NCI-H1930 (cell line): ENCODE measurements at regions not wholly inside any gene's neighbourhood (a gene's known extent, or its start where the extent isn't known, plus 50 kb on each side); places are given as distances from the start of the nearest gene placed in this dataset.
A peak's percentile ranks its signal among the peaks of the same experiment; 100 is the strongest.
"Not testable (repeated sequence)": the region's sequence is repeated elsewhere in the genome, so short reads cannot be mapped to it uniquely, and the experiment has no call there.

Source experiments
- DNase-seq, 2 experiments: peaks; one replicate each; lab custom pipeline; 2025; lab: John Stamatoyannopoulos, UW

GRCh38 chr1:199220031-199220430 lies 581.2 kb downstream of the PTPRC start:
- DNase-seq, result no peak

GRCh38 chr1:199221371-199222150 lies 582.7 kb downstream of the PTPRC start:
- DNase-seq, result no peak

GRCh38 chr1:199223936-199224335 lies 585.1 kb downstream of the PTPRC start:
- no peak for DNase-seq

GRCh38 chr1:199226163-199226562 lies 587.3 kb downstream of the PTPRC start:
- no peak for DNase-seq

- no peak for DNase-seq
These were observed 603.3 kb downstream of the PTPRC start for GRCh38 chr1:199242147-199242546.

- no peak for DNase-seq
These were observed 603.8 kb downstream of the PTPRC start for GRCh38 chr1:199242601-199243000.

GRCh38 chr1:199243423-199244061 lies 604.7 kb downstream of the PTPRC start:
- DNase-seq, result peak in 1 of 2 experiments; percentile 9

GRCh38 chr1:199245946-199246345 lies 607.1 kb downstream of the PTPRC start:
- no peak for DNase-seq

- no peak for DNase-seq
These were observed 607.9 kb downstream of the PTPRC start for GRCh38 chr1:199246716-199247115.

- no peak for DNase-seq
These were observed 609.1 kb downstream of the PTPRC start for GRCh38 chr1:199247891-199248290.

GRCh38 chr1:199254040-199254439 lies 615.2 kb downstream of the PTPRC start:
- not testable (repeated sequence) for DNase-seq

- DNase-seq, result no peak
These were observed 622.5 kb downstream of the PTPRC start for GRCh38 chr1:199261328-199261727.

GRCh38 chr1:199264283-199264682 lies 625.4 kb downstream of the PTPRC start:
- DNase-seq, result no peak

- DNase-seq, result no peak
These were observed 626.1 kb downstream of the PTPRC start for GRCh38 chr1:199264911-199265310.

- DNase-seq, result no peak
These were observed 626.5 kb downstream of the PTPRC start for GRCh38 chr1:199265319-199265718.

- DNase-seq, result no peak
These were observed 630.4 kb downstream of the PTPRC start for GRCh38 chr1:199269241-199269640.

- no peak for DNase-seq
These were observed 633.3 kb downstream of the PTPRC start for GRCh38 chr1:199272139-199272544.

GRCh38 chr1:199272628-199273086 lies 633.8 kb downstream of the PTPRC start:
- no peak for DNase-seq

GRCh38 chr1:199273837-199274379 lies 635.1 kb downstream of the PTPRC start:
- DNase-seq, result no peak

- DNase-seq, result no peak
These were observed 640.2 kb downstream of the PTPRC start for GRCh38 chr1:199279067-199279466.

- no peak for DNase-seq
These were observed 641.2 kb downstream of the PTPRC start for GRCh38 chr1:199279872-199280645.

GRCh38 chr1:199282751-199283305 lies 644.0 kb downstream of the PTPRC start:
- DNase-seq, result no peak
